K562 (cell line): ENCODE measurements at regions not wholly inside any gene's neighbourhood (a gene's known extent, or its start where the extent isn't known, plus 50 kb on each side); places are given as distances from the start of the nearest gene placed in this dataset.

Experiments used
- CEBPB ChIP-seq: fragments of 450-650 bp; IDR thresholded peaks from 2 replicates; pipeline ENCODE4 v1.6.1; 2016; ENCODE audit warnings: missing genetic modification characterization, missing compliant biosample characterization
- HDAC6 ChIP-seq: IDR thresholded peaks from 2 replicates; pipeline ENCODE4 v1.6.1; 2012; ENCODE audit warnings: low read depth, mild to moderate bottlenecking, control low read depth, inconsistent platforms, low read length, moderate library complexity
- NFE2L1 ChIP-seq: fragments of 450-650 bp; IDR thresholded peaks from 2 replicates; pipeline ENCODE4 v1.6.1; 2016; ENCODE audit warnings: missing genetic modification characterization, low read depth, mild to moderate bottlenecking, missing compliant biosample characterization, moderate library complexity, borderline replicate concordance
- TAF1 ChIP-seq: IDR thresholded peaks from 2 replicates; pipeline ENCODE4 v1.6.1; 2011; ENCODE audit warnings: mild to moderate bottlenecking, low read length, moderate library complexity; ENCODE audit not compliant: insufficient read depth, control insufficient read depth, severe bottlenecking; ENCODE audit errors: extremely low read depth
- TF ChIP-seq, protein P1 (sequence below), 3 experiments: IDR thresholded peaks in 2 of 3; conservative IDR thresholded peaks in 1 of 3; 2 replicates each; pipeline ENCODE4 v1.5.1; 2011 to 2012; ENCODE audit warnings: low read length in 3 of 3, mild to moderate bottlenecking in 3 of 3, control low read depth in 2 of 3, improper control_type of control experiment in 1 of 3, inconsistent platforms in 1 of 3, low read depth in 1 of 3, mixed read lengths in 1 of 3, moderate library complexity in 1 of 3; ENCODE audit not compliant: insufficient read depth in 2 of 3
- TF ChIP-seq, protein P2 (sequence below): sonication (generic); formaldehyde crosslinking; IDR thresholded peaks from 2 replicates; pipeline ENCODE4 v1.8.0; 2023; ENCODE audit warnings: mild to moderate bottlenecking, missing genetic modification reagents

DNA sequence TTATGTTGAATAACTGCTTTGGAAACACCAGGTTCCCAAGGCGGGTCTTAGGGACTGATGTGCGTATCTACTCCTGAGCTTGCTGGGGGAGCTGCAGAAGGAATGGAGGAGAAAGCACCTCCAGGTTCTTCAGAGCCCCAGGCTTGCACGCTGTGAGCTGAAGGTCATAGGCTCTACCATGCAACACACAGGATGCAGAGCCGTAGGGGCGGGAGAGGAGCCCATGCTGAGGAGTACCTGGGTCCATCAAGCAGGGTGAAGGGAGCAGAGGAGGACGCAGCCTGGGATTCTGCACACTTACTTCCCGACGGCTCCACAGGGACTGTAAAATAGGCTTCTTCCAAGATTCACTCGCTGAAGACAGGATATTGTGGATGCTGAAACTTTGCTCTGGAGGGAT lies 426.5 kb upstream of the FRG1 start:
- TF ChIP-seq HDAC6 (no peak), TAF1 (no peak), NFE2L1 (tag) (no peak), CEBPB (tag) (no peak)
- TF ChIP-seq, protein P1, sequence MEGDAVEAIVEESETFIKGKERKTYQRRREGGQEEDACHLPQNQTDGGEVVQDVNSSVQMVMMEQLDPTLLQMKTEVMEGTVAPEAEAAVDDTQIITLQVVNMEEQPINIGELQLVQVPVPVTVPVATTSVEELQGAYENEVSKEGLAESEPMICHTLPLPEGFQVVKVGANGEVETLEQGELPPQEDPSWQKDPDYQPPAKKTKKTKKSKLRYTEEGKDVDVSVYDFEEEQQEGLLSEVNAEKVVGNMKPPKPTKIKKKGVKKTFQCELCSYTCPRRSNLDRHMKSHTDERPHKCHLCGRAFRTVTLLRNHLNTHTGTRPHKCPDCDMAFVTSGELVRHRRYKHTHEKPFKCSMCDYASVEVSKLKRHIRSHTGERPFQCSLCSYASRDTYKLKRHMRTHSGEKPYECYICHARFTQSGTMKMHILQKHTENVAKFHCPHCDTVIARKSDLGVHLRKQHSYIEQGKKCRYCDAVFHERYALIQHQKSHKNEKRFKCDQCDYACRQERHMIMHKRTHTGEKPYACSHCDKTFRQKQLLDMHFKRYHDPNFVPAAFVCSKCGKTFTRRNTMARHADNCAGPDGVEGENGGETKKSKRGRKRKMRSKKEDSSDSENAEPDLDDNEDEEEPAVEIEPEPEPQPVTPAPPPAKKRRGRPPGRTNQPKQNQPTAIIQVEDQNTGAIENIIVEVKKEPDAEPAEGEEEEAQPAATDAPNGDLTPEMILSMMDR (IDR thresholded peaks at IDR 0.05 in 2 of 3, conservative IDR thresholded peaks at IDR 0.05 in 1 of 3; ENCODE audit: insufficient read depth in 2 of 3, low read depth in 1 of 3, low read length in 3 of 3): no peak
- TF ChIP-seq, protein P2, sequence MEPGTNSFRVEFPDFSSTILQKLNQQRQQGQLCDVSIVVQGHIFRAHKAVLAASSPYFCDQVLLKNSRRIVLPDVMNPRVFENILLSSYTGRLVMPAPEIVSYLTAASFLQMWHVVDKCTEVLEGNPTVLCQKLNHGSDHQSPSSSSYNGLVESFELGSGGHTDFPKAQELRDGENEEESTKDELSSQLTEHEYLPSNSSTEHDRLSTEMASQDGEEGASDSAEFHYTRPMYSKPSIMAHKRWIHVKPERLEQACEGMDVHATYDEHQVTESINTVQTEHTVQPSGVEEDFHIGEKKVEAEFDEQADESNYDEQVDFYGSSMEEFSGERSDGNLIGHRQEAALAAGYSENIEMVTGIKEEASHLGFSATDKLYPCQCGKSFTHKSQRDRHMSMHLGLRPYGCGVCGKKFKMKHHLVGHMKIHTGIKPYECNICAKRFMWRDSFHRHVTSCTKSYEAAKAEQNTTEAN: no peak
